ENCODE measurements at regions not wholly inside any gene's neighbourhood (a gene's known extent, or its start where the extent isn't known, plus 50 kb on each side); places are given as distances from the start of the nearest gene placed in this dataset.

GRCh38 chr13:34416971-34417380 lies 525.1 kb upstream of the NBEA start:
- H3K27ac ChIP-seq (ENCODE audit: insufficient read depth, low read depth, low read length) = no peak overlapping the region
- H3K9ac ChIP-seq (replicated peaks; ENCODE audit: extremely low read depth, insufficient read depth, low read length) = no peak overlapping the region
- intact Hi-C loops (cut with micrococcal nuclease) = no loop called here
- H3K4me1 ChIP-seq (ENCODE audit: control insufficient read depth, extremely low read depth, insufficient read depth, low read length) = peaks cover 10% of the 10 kb centered on the region
- H4K20me1 ChIP-seq (replicated peaks; ENCODE audit: control insufficient read depth, extremely low read depth, insufficient read depth, low read length) = no peaks in the 10 kb centered on the region
- dilution Hi-C loops (cut with MboI; ENCODE audit: extremely low pct_ligation_motif_present, low sequenced_read_pairs) = no loop called here
- H3K4me3 ChIP-seq (replicated peaks in 1 of 3; ENCODE audit: insufficient read depth in 1 of 3, low read depth in 1 of 3, low read length in 3 of 3) = no peak overlapping the region
- no peaks in the 10 kb centered on the region for H3K36me3 ChIP-seq (ENCODE audit: control insufficient read depth in 2 of 2, extremely low read depth in 1 of 2, insufficient read depth in 2 of 2, low read length in 2 of 2)
- H2AFZ ChIP-seq (ENCODE audit: low read depth, low read length) = no peak overlapping the region
- FAIRE-seq = no peak
- H3K79me2 ChIP-seq (ENCODE audit: control insufficient read depth, insufficient read depth, low read length) = no peaks in the 10 kb centered on the region
- TF ChIP-seq FOS (IDR thresholded peaks at IDR 0.05; ENCODE audit: borderline replicate concordance, insufficient read depth, low read length) (no peak), MYC (IDR thresholded peaks at IDR 0.05; ENCODE audit: low read depth, low read length) (no peak), POLR2AphosphoS5 (IDR thresholded peaks at IDR 0.05; ENCODE audit: insufficient read depth, low read depth, low read length) (no peak), GATA2 (IDR thresholded peaks at IDR 0.05; ENCODE audit: insufficient read depth, insufficient read length, low read depth, low read length) (no peak), MAX (IDR thresholded peaks at IDR 0.05; ENCODE audit: insufficient read depth, insufficient read length) (no peak), POLR2A (IDR thresholded peaks at IDR 0.05; ENCODE audit: low read depth, low read length) (no peak), JUN (IDR thresholded peaks at IDR 0.05; ENCODE audit: borderline replicate concordance, insufficient read depth, insufficient read length, low read depth) (no peak), CTCF (IDR thresholded peaks at IDR 0.05; ENCODE audit: extremely low read depth in 1 of 2, insufficient read depth in 1 of 2, low read depth in 1 of 2, low read length in 2 of 2) (no peak), EZH2 (IDR thresholded peaks at IDR 0.05; ENCODE audit: borderline replicate concordance, low read depth, low read length, severe bottlenecking) (no peak)
- H3K9me3 ChIP-seq (replicated peaks; ENCODE audit: control insufficient read depth, insufficient read depth, low read length) = no peaks in the 10 kb centered on the region
- ChIA-PET CTCF (interaction anchor here (1.6 kb wide), 1 partner anchor 19 kb away, joined by 3 read pairs; no protein-coding TSS in a partner anchor), POLR2A (no interaction called here)
- H3K4me2 ChIP-seq (ENCODE audit: insufficient read depth, low read length) = no peak overlapping the region
- no peak for DNase-seq (ENCODE audit: low read depth, low spot score)
- no TSS peak for BruUV-seq (replicated peaks)
- H3K27me3 ChIP-seq (ENCODE audit: control insufficient read depth in 2 of 2, insufficient read depth in 2 of 2, low read length in 2 of 2) = no peaks in the 10 kb centered on the region
- no peaks in the 10 kb centered on the region for H3K9me1 ChIP-seq (replicated peaks; ENCODE audit: control insufficient read depth, extremely low read depth, insufficient read depth, low read length)
